Tibial nerve (tissue), 4 donors: ENCODE measurements at regions not wholly inside any gene's neighbourhood (a gene's known extent, or its start where the extent isn't known, plus 50 kb on each side); places are given as distances from the start of the nearest gene placed in this dataset.

Source experiments
- DNase-seq, 2 donors: peaks; one replicate each; pipeline ENCODE4 v3.0.0-alpha.2; 2019; ENCODE audit warnings: low spot score in 2 of 2
- H3K27ac ChIP-seq, 4 donors: fragments of 200-600 bp; sonication (generic) in 3 of 4; one replicate each; pipeline ENCODE4 v1.5.1; 2017 to 2019; ENCODE audit warnings: mild to moderate bottlenecking in 1 of 4
- H3K27me3 ChIP-seq, 2 donors: fragments of 200-600 bp; sonication (generic) in 1 of 2; one replicate each; pipeline versions ENCODE4 v1.5.1 to v1.6.0; 2017 to 2019
- H3K36me3 ChIP-seq, 3 donors: fragments of 200-600 bp; sonication (generic); one replicate each; pipeline ENCODE4 v1.5.1; 2018 to 2019
- H3K4me1 ChIP-seq, 4 donors: fragments of 200-600 bp; sonication (generic) in 3 of 4; one replicate each; pipeline ENCODE4 v1.5.1; 2017 to 2019
- H3K4me3 ChIP-seq, 4 donors: fragments of 200-600 bp; sonication (generic) in 3 of 4; one replicate each; pipeline ENCODE4 v1.5.1; 2017 to 2019; ENCODE audit warnings: mild to moderate bottlenecking in 1 of 4, moderate library complexity in 1 of 4
- H3K9me3 ChIP-seq, 4 donors: fragments of 200-600 bp; sonication (generic) in 3 of 4; one replicate each; pipeline ENCODE4 v1.5.1; 2017 to 2019
- EP300 ChIP-seq, 2 donors: sonication (generic); formaldehyde crosslinking; IDR thresholded peaks; one replicate each; pipeline ENCODE4 v1.6.1; 2017; ENCODE audit warnings: antibody characterized with exemption in 2 of 2, mild to moderate bottlenecking in 1 of 2
- POLR2A ChIP-seq, 2 donors: fragments of 450-650 bp; IDR thresholded peaks; one replicate each; pipeline ENCODE4 v1.6.1; 2017; ENCODE audit warnings: antibody characterized with exemption in 2 of 2, mild to moderate bottlenecking in 2 of 2, moderate library complexity in 2 of 2
- WGBS, 2 donors: methylation state at CpG; one replicate each; pipeline ENCODE4 v1.1.5; 2018; 5-methylcytosine and 5-hydroxymethylcytosine counted together
- TF ChIP-seq, protein P1 (sequence below), 5 experiments: fragments of 200-600 bp in 3 of 5; fragments of 450-650 bp in 2 of 5; sonication (generic) in 3 of 5; IDR thresholded peaks; one replicate each; pipeline ENCODE4 v1.5.1; 2016 to 2019; ENCODE audit warnings: antibody characterized with exemption in 5 of 5, mild to moderate bottlenecking in 3 of 5, moderate library complexity in 2 of 5

DNA sequence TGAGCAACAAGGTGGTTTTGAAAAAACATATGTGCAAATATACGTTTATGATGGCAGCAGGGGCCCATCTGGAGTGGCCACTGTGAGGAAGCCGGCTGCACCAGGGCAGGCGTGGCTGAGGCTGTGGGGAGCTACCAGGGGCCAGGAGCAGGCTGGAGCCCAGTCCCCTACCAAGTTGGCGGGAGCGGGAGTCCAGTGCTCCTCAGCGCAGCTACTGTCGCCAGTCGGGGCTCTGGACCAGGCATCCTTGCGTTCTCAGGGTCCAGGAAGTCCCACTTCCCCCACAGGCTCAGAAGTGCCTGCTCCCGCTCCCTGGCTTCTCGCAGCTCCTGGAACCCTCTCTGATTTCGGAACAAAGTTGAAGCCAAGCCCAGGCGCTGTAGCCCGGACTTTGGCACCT lies 1377.5 kb upstream of the FLRT2 start:
- no peak overlapping the region for H3K4me3 ChIP-seq

GRCh38 chr14:84162633-84163032 lies 1367.3 kb upstream of the FLRT2 start:
- TF ChIP-seq, protein P1, sequence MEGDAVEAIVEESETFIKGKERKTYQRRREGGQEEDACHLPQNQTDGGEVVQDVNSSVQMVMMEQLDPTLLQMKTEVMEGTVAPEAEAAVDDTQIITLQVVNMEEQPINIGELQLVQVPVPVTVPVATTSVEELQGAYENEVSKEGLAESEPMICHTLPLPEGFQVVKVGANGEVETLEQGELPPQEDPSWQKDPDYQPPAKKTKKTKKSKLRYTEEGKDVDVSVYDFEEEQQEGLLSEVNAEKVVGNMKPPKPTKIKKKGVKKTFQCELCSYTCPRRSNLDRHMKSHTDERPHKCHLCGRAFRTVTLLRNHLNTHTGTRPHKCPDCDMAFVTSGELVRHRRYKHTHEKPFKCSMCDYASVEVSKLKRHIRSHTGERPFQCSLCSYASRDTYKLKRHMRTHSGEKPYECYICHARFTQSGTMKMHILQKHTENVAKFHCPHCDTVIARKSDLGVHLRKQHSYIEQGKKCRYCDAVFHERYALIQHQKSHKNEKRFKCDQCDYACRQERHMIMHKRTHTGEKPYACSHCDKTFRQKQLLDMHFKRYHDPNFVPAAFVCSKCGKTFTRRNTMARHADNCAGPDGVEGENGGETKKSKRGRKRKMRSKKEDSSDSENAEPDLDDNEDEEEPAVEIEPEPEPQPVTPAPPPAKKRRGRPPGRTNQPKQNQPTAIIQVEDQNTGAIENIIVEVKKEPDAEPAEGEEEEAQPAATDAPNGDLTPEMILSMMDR (IDR thresholded peaks at IDR 0.05) = no peak
- no peaks in the 10 kb centered on the region for H3K4me1 ChIP-seq
- H3K36me3 ChIP-seq = no peaks in the 10 kb centered on the region
- DNase-seq = no peak
- H3K9me3 ChIP-seq = no peaks in the 10 kb centered on the region
- WGBS, 2 donors = 50 to 57% methylated on average over 2 of the region's 2 CpGs
- no peaks in the 10 kb centered on the region for H3K27me3 ChIP-seq
- H3K27ac ChIP-seq = no peak overlapping the region
- no peak overlapping the region for H3K4me3 ChIP-seq

More for the DNA sequence above, 1377.5 kb upstream of the FLRT2 start:
- H3K9me3 ChIP-seq = no peaks in the 10 kb centered on the region
- TF ChIP-seq EP300 (IDR thresholded peaks at IDR 0.05) = no peak
- TF ChIP-seq, protein P1 (IDR thresholded peaks at IDR 0.05) = no peak
- no peak for TF ChIP-seq POLR2A (IDR thresholded peaks at IDR 0.05)
- H3K36me3 ChIP-seq = no peaks in the 10 kb centered on the region
- WGBS, 2 donors = 92% methylated on average over 14 of the region's 14 CpGs
- no peak for DNase-seq
- H3K27ac ChIP-seq = no peak overlapping the region
- no peaks in the 10 kb centered on the region for H3K4me1 ChIP-seq
- no peaks in the 10 kb centered on the region for H3K27me3 ChIP-seq

DNA sequence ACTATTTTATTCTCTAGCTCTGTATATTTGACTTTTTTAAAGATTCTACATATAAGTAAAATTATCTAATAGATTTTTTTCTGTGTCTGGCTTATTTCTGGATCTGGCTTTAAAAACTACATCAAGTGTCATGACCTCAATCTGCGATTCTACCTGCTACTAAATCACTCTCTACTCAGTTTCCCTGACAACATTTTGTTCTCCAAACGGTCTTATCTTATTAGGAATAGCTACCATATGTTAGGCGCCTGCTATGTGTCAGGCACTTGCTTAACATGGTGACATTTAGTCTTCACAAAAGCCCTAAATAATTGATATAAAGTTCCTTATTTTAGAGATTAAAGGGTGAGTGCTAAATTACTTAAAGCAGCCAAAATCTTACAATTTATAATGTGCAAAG lies 1362.9 kb upstream of the FLRT2 start:
- no peak overlapping the region for H3K27ac ChIP-seq
- H3K27me3 ChIP-seq = no peaks in the 10 kb centered on the region
- no peaks in the 10 kb centered on the region for H3K9me3 ChIP-seq
- TF ChIP-seq EP300 (IDR thresholded peaks at IDR 0.05) (no peak), POLR2A (IDR thresholded peaks at IDR 0.05) (no peak)
- TF ChIP-seq, protein P1 (IDR thresholded peaks at IDR 0.05) = no peak
- H3K36me3 ChIP-seq = no peaks in the 10 kb centered on the region
- H3K4me1 ChIP-seq = no peaks in the 10 kb centered on the region
- DNase-seq = no peak
- H3K4me3 ChIP-seq = no peak overlapping the region
- WGBS, 2 donors = 70 to 73% methylated on average over 3 of the region's 3 CpGs

- no peaks in the 10 kb centered on the region for H3K9me3 ChIP-seq
- 85 to 87% methylated on average over 2 of the region's 2 CpGs for WGBS, 2 donors
- no peak overlapping the region for H3K4me3 ChIP-seq
- H3K27me3 ChIP-seq = no peaks in the 10 kb centered on the region
- H3K4me1 ChIP-seq = no peaks in the 10 kb centered on the region
- TF ChIP-seq, protein P1 (IDR thresholded peaks at IDR 0.05) = no peak
- TF ChIP-seq POLR2A (IDR thresholded peaks at IDR 0.05) (no peak), EP300 (IDR thresholded peaks at IDR 0.05) (no peak)
- DNase-seq = no peak
- no peak overlapping the region for H3K27ac ChIP-seq
- no peaks in the 10 kb centered on the region for H3K36me3 ChIP-seq
Measured at GRCh38 chr14:84180336-84180735, 1349.6 kb upstream of the FLRT2 start.

GRCh38 chr14:84181072-84181471 lies 1348.9 kb upstream of the FLRT2 start:
- no peak overlapping the region for H3K4me3 ChIP-seq
- no peaks in the 10 kb centered on the region for H3K9me3 ChIP-seq
- no peaks in the 10 kb centered on the region for H3K4me1 ChIP-seq
- H3K27me3 ChIP-seq = no peaks in the 10 kb centered on the region
- WGBS, 2 donors = 70 to 77% methylated on average over 2 of the region's 2 CpGs
- TF ChIP-seq POLR2A (IDR thresholded peaks at IDR 0.05) (no peak), EP300 (IDR thresholded peaks at IDR 0.05) (no peak)
- TF ChIP-seq, protein P1 (IDR thresholded peaks at IDR 0.05) = no peak
- no peak for DNase-seq
- no peaks in the 10 kb centered on the region for H3K36me3 ChIP-seq
- H3K27ac ChIP-seq = no peak overlapping the region
